OCI-LY3 (cell line): ENCODE measurements at regions not wholly inside any gene's neighbourhood (a gene's known extent, or its start where the extent isn't known, plus 50 kb on each side); places are given as distances from the start of the nearest gene placed in this dataset.

ENCODE experiments used
- CTCF ChIP-seq: fragments of 200-600, 300-600 bp; sonication (generic); IDR thresholded peaks from 2 replicates; pipeline ENCODE4 v1.5.1; 2014; ENCODE audit warnings: antibody characterized with exemption, low read length, low read depth
- EZH2phosphoT487 ChIP-seq: fragments of 200-600 bp; shearing (Covaris generic); IDR thresholded peaks from 2 replicates; pipeline ENCODE4 v1.6.1; 2018; ENCODE audit warnings: antibody characterized with exemption, mixed run types, low read depth

GRCh38 chrX:111041018-111041462 is 55.0 kb upstream of the PAK3 start:
- TF ChIP-seq CTCF (no peak), EZH2phosphoT487 (no peak)
